H1 (cell line): ENCODE measurements at regions not wholly inside any gene's neighbourhood (a gene's known extent, or its start where the extent isn't known, plus 50 kb on each side); places are given as distances from the start of the nearest gene placed in this dataset.

Source experiments
- CTCF ChIA-PET: fragments of 300-600 bp; sonication (Branson Sonifier 250); formaldehyde crosslinking; loops from one replicate; lab custom pipeline; 2021; ENCODE audit not compliant: partially characterized antibody; lab: Charles Lee
- POLR2A ChIA-PET: fragments of 300-600 bp; sonication (Branson Sonifier 250); formaldehyde crosslinking; loops from one replicate; lab custom pipeline; 2021; ENCODE audit warnings: inconsistent platforms; ENCODE audit not compliant: partially characterized antibody; lab: Charles Lee
- DNase-seq, 2 experiments: peaks; one replicate each; pipeline versions ENCODE4 v3.0.0 to v3.0.0-alpha.2; 2010 to 2022; ENCODE audit warnings: low spot score in 2 of 2, low read depth in 1 of 2, mixed read lengths in 1 of 2
- FAIRE-seq: peaks from 2 replicates; lab custom pipeline; 2011; peaks lifted over from hg19 to GRCh38; lab: Jason Lieb, UNC
- H2AFZ ChIP-seq: 2 replicates; pipeline ENCODE4 v1.8.1; 2012; ENCODE audit warnings: low read length, inconsistent platforms
- H2AK5ac ChIP-seq: 2 replicates; pipeline ENCODE4 v1.6.1; 2013; ENCODE audit warnings: low read depth, low read length
- H2BK120ac ChIP-seq: replicated peaks from 2 replicates; pipeline ENCODE3; 2013; ENCODE audit warnings: low read depth, low read length, inconsistent platforms
- H2BK12ac ChIP-seq: 2 replicates; pipeline ENCODE4 v1.6.1; 2013; ENCODE audit warnings: low read depth, low read length
- H2BK15ac ChIP-seq: 2 replicates; pipeline ENCODE4 v1.6.1; 2013; ENCODE audit warnings: low read length
- H2BK20ac ChIP-seq: 2 replicates; pipeline ENCODE4 v1.6.1; 2013; ENCODE audit warnings: low read length
- H2BK5ac ChIP-seq: 2 replicates; pipeline ENCODE4 v1.6.1; 2013; ENCODE audit warnings: low read depth, low read length
- H3K14ac ChIP-seq: 2 replicates; pipeline ENCODE4 v1.6.1; 2013; ENCODE audit warnings: inconsistent platforms; ENCODE audit not compliant: insufficient read length
- H3K18ac ChIP-seq: 2 replicates; pipeline ENCODE4 v1.6.1; 2013; ENCODE audit warnings: low read length; ENCODE audit errors: extremely low read depth
- H3K23ac ChIP-seq: 2 replicates; pipeline ENCODE4 v1.6.1; 2013; ENCODE audit warnings: inconsistent platforms; ENCODE audit not compliant: insufficient read length
- H3K23me2 ChIP-seq: 2 replicates; pipeline ENCODE4 v1.6.1; 2013; ENCODE audit warnings: low read depth, low read length
- H3K27ac ChIP-seq: 2 replicates; pipeline ENCODE4 v1.6.1; 2011; ENCODE audit warnings: low read depth, low read length, inconsistent platforms
- H3K27me3 ChIP-seq, 4 experiments: replicated peaks in 1 of 4; 1 replicate in 1 of 4; 2 replicates in 3 of 4; pipeline versions ENCODE4 v1.6.1 to v1.8.1; 2011 to 2013; ENCODE audit warnings: low read length in 3 of 4, mild to moderate bottlenecking in 3 of 4, inconsistent platforms in 2 of 4, mixed read lengths in 2 of 4, moderate library complexity in 1 of 4; ENCODE audit not compliant: control insufficient read depth in 3 of 4, insufficient read depth in 3 of 4; ENCODE audit errors: extremely low read depth in 1 of 4
- H3K36me3 ChIP-seq, 4 experiments: 2 replicates each; pipeline versions ENCODE4 v1.6.1 to v1.8.1; 2011 to 2013; ENCODE audit warnings: mild to moderate bottlenecking in 4 of 4, low read length in 3 of 4, moderate library complexity in 2 of 4, control low read depth in 1 of 4, inconsistent platforms in 1 of 4; ENCODE audit not compliant: insufficient read depth in 4 of 4, control insufficient read depth in 2 of 4
- H3K4ac ChIP-seq: replicated peaks from 2 replicates; pipeline ENCODE3; 2013; ENCODE audit warnings: low read length, low read depth, mixed read lengths, inconsistent platforms; ENCODE audit not compliant: insufficient read length
- H3K4me1 ChIP-seq, 4 experiments: replicated peaks in 1 of 4; 1 replicate in 1 of 4; 2 replicates in 3 of 4; pipeline versions ENCODE4 v1.6.1 to v1.8.1; 2011 to 2013; ENCODE audit warnings: low read length in 3 of 4, inconsistent platforms in 2 of 4, mixed read lengths in 1 of 4; ENCODE audit not compliant: insufficient read depth in 4 of 4, control insufficient read depth in 3 of 4
- H3K4me2 ChIP-seq, 2 experiments: 2 replicates each; pipeline versions ENCODE4 v1.6.1 to v1.8.1; 2011 to 2013; ENCODE audit warnings: low read depth in 2 of 2, low read length in 2 of 2, control low read depth in 1 of 2, inconsistent platforms in 1 of 2, mild to moderate bottlenecking in 1 of 2; ENCODE audit not compliant: insufficient read depth in 1 of 2
- H3K4me3 ChIP-seq, 4 experiments: fragments of 200-600, 300-600 bp in 1 of 4; sonication (generic), shearing (Covaris generic), sonication (Bioruptor Twin) in 1 of 4; 2 replicates each; pipeline versions ENCODE4 v1.5.1 to v1.8.1; 2011 to 2016; ENCODE audit warnings: low read length in 4 of 4, low read depth in 3 of 4, control low read depth in 2 of 4, inconsistent platforms in 2 of 4, mild to moderate bottlenecking in 2 of 4, mixed read lengths in 1 of 4, moderate library complexity in 1 of 4; ENCODE audit not compliant: insufficient read depth in 2 of 4; ENCODE audit errors: extremely low read depth in 1 of 4
- H3K56ac ChIP-seq: replicated peaks from 2 replicates; pipeline ENCODE3; 2013; ENCODE audit warnings: low read depth, mild to moderate bottlenecking, mixed read lengths, low read length, inconsistent platforms; ENCODE audit not compliant: insufficient read length
- H3K79me1 ChIP-seq: 2 replicates; pipeline ENCODE4 v1.6.1; 2013; ENCODE audit warnings: low read depth, low read length, control low read depth
- H3K79me2 ChIP-seq, 2 experiments: 2 replicates each; pipeline versions ENCODE4 v1.6.1 to v1.8.1; 2012 to 2013; ENCODE audit warnings: low read length in 2 of 2, mild to moderate bottlenecking in 2 of 2, inconsistent platforms in 1 of 2; ENCODE audit not compliant: insufficient read depth in 2 of 2, control insufficient read depth in 1 of 2
- H3K9ac ChIP-seq, 4 experiments: replicated peaks in 1 of 4; 1 replicate in 1 of 4; 2 replicates in 3 of 4; pipeline versions ENCODE4 v1.6.1 to v1.8.1; 2011 to 2013; ENCODE audit warnings: low read depth in 3 of 4, low read length in 3 of 4, control low read depth in 2 of 4, mild to moderate bottlenecking in 2 of 4, moderate library complexity in 2 of 4, inconsistent platforms in 1 of 4; ENCODE audit errors: extremely low read depth in 1 of 4
- H3K9me3 ChIP-seq, 2 experiments: 2 replicates each; pipeline versions ENCODE4 v1.6.1 to v1.8.1; 2012 to 2013; ENCODE audit warnings: mild to moderate bottlenecking in 2 of 2, moderate library complexity in 2 of 2, control low read depth in 1 of 2, inconsistent platforms in 1 of 2, low read depth in 1 of 2, low read length in 1 of 2, mixed read lengths in 1 of 2; ENCODE audit not compliant: insufficient read depth in 2 of 2
- H4K20me1 ChIP-seq, 2 experiments: replicated peaks in 1 of 2; 2 replicates each; pipeline versions ENCODE3 to v1.8.1; 2011 to 2013; ENCODE audit warnings: inconsistent platforms in 2 of 2, low read length in 2 of 2, mild to moderate bottlenecking in 1 of 2; ENCODE audit not compliant: insufficient read depth in 2 of 2, control insufficient read depth in 1 of 2
- H4K5ac ChIP-seq: 2 replicates; pipeline ENCODE4 v1.6.1; 2013; ENCODE audit warnings: low read length, low read depth, mixed read lengths, inconsistent platforms; ENCODE audit not compliant: insufficient read length
- H4K8ac ChIP-seq: 2 replicates; pipeline ENCODE4 v1.8.0; 2013; ENCODE audit warnings: mild to moderate bottlenecking, moderate library complexity, low read length, inconsistent platforms; ENCODE audit not compliant: insufficient read depth; ENCODE audit errors: extremely low read depth
- H4K91ac ChIP-seq: replicated peaks from 2 replicates; pipeline ENCODE3; 2013; ENCODE audit warnings: low read length, mixed read lengths, inconsistent platforms; ENCODE audit not compliant: insufficient read length
- ASH2L ChIP-seq: fragments of 200-600, 300-600 bp; sonication (generic); IDR thresholded peaks from one replicate; pipeline ENCODE4 v1.7.1; 2017; ENCODE audit warnings: low read length
- CEBPB ChIP-seq: IDR thresholded peaks from 2 replicates; pipeline ENCODE4 v1.6.1; 2012; ENCODE audit warnings: low read depth, low read length
- JUN ChIP-seq: IDR thresholded peaks from 2 replicates; pipeline ENCODE4 v1.6.1; 2011; ENCODE audit warnings: low read depth, mild to moderate bottlenecking, improper control_type of control experiment, low read length
- MAX ChIP-seq: IDR thresholded peaks from 2 replicates; pipeline ENCODE4 v1.6.1; 2012; ENCODE audit warnings: inconsistent platforms
- POLR2A ChIP-seq, 2 experiments: IDR thresholded peaks; 1 replicate in 1 of 2; 2 replicates in 1 of 2; pipeline ENCODE4 v1.6.1; 2011; ENCODE audit warnings: low read depth in 2 of 2, low read length in 2 of 2, mild to moderate bottlenecking in 2 of 2; ENCODE audit errors: control extremely low read depth in 1 of 2
- POU5F1 ChIP-seq: IDR thresholded peaks from 2 replicates; pipeline ENCODE4 v1.6.1; 2011; ENCODE audit warnings: low read depth, mild to moderate bottlenecking, low read length, moderate library complexity
- RBBP5 ChIP-seq: IDR thresholded peaks from 2 replicates; pipeline ENCODE4 v1.7.1; 2012; ENCODE audit warnings: low read depth, mild to moderate bottlenecking, inconsistent platforms, low read length, moderate library complexity, borderline replicate concordance
- SIN3A ChIP-seq, 2 experiments: IDR thresholded peaks in 1 of 2; conservative IDR thresholded peaks in 1 of 2; 2 replicates each; pipeline ENCODE4 v1.6.1; 2011 to 2012; ENCODE audit warnings: low read length in 2 of 2, improper control_type of control experiment in 1 of 2, low read depth in 1 of 2, mild to moderate bottlenecking in 1 of 2
- SUZ12 ChIP-seq: fragments of 200-600 bp; sonication (generic); IDR thresholded peaks from 2 replicates; pipeline ENCODE4 v1.6.1; 2012; ENCODE audit warnings: mild to moderate bottlenecking, inconsistent platforms, low read length, moderate library complexity, mixed read lengths
- TAF1 ChIP-seq: IDR thresholded peaks from 2 replicates; pipeline ENCODE4 v1.6.1; 2011; ENCODE audit warnings: mild to moderate bottlenecking, low read depth, low read length
- TCF12 ChIP-seq: IDR thresholded peaks from 2 replicates; pipeline ENCODE4 v1.6.1; 2011; ENCODE audit warnings: low read depth, mild to moderate bottlenecking, low read length
- USF2 ChIP-seq: IDR thresholded peaks from 2 replicates; pipeline ENCODE4 v1.6.1; 2011; ENCODE audit warnings: low read length, improper control_type of control experiment
- WGBS, 2 experiments: shearing (Covaris generic) in 1 of 2; methylation state at CpG; one replicate each; pipeline versions ENCODE4 v1.1.6 to v1.1.7; 2013 to 2015; ENCODE audit warnings: low lambda C conversion rate in 2 of 2, mixed read lengths in 2 of 2, inconsistent platforms in 1 of 2, low coverage in 1 of 2, missing lambda C conversion rate in 1 of 2; ENCODE audit not compliant: insufficient replicate concordance in 2 of 2, insufficient coverage in 1 of 2, insufficient read length in 1 of 2; ENCODE audit errors: extremely low coverage in 1 of 2, missing lambda C conversion rate in 1 of 2; 5-methylcytosine and 5-hydroxymethylcytosine counted together

GRCh38 chr2:21228041-21228895 lies 104.5 kb downstream of the TDRD15 start:
- POLR2A ChIA-PET, result no interaction called here
- no peaks in the 10 kb centered on the region for H3K27me3 ChIP-seq
- H2BK5ac ChIP-seq, result no peak overlapping the region
- WGBS, 2 experiments, result 83% methylated on average over 10 of the region's 10 CpGs; no CpG with 5 or more reads in 1 of the 2 experiments
- no peaks in the 10 kb centered on the region for H3K9me3 ChIP-seq
- H2AFZ ChIP-seq, result peak overlapping the region; percentile 87
- no peaks in the 10 kb centered on the region for H4K20me1 ChIP-seq
- no peaks in the 10 kb centered on the region for H3K36me3 ChIP-seq
- no peak overlapping the region for H3K9ac ChIP-seq
- H4K91ac ChIP-seq, result no peak overlapping the region
- peak overlapping the region in 1 of 2 experiments; percentile 6; a peak in 1 of 4 replicates for H3K4me2 ChIP-seq
- DNase-seq (no peak), FAIRE-seq (no peak)
- no peaks in the 10 kb centered on the region for H3K23me2 ChIP-seq
- no peak overlapping the region for H2BK15ac ChIP-seq
- no peak overlapping the region for H3K27ac ChIP-seq
- no peak overlapping the region for H2AK5ac ChIP-seq
- H3K79me1 ChIP-seq, result no peaks in the 10 kb centered on the region
- H3K56ac ChIP-seq, result no peak overlapping the region
- no peak overlapping the region for H3K4me3 ChIP-seq
- no peaks in the 10 kb centered on the region; a peak in 1 of 7 replicates for H3K4me1 ChIP-seq
- H2BK20ac ChIP-seq, result no peak overlapping the region
- CTCF ChIA-PET, result interaction anchor here (1.1 to 1.6 kb wide), 3 partner anchors 26 to 89 kb away, joined by 3 read pairs; no protein-coding TSS in a partner anchor
- H2BK12ac ChIP-seq, result no peak overlapping the region
- H3K14ac ChIP-seq, result no peak overlapping the region
- no peak overlapping the region for H3K23ac ChIP-seq
- H3K18ac ChIP-seq, result no peak overlapping the region
- H4K5ac ChIP-seq, result no peak overlapping the region
- H3K4ac ChIP-seq, result no peak overlapping the region
- H3K79me2 ChIP-seq, result no peaks in the 10 kb centered on the region
- H2BK120ac ChIP-seq, result no peak overlapping the region
- H4K8ac ChIP-seq, result no peak overlapping the region
- TF ChIP-seq MAX (no peak), TAF1 (no peak), CEBPB (no peak), TCF12 (no peak), ASH2L (no peak), SIN3A (conservative IDR thresholded peaks at IDR 0.05 in 1 of 2, IDR thresholded peaks at IDR 0.05 in 1 of 2; ENCODE audit: low read depth in 1 of 2, low read length in 2 of 2) (no peak), POLR2A (IDR thresholded peaks at IDR 0.05; ENCODE audit: control extremely low read depth in 1 of 2, low read depth in 2 of 2, low read length in 2 of 2) (no peak), JUN (no peak), USF2 (no peak), POU5F1 (no peak), SUZ12 (no peak), RBBP5 (no peak)
